ENCODE measurements at regions not wholly inside any gene's neighbourhood (a gene's known extent, or its start where the extent isn't known, plus 50 kb on each side); places are given as distances from the start of the nearest gene placed in this dataset.
"Not testable (repeated sequence)": the region's sequence is repeated elsewhere in the genome, so short reads cannot be mapped to it uniquely, and the experiment has no call there.

DNA sequence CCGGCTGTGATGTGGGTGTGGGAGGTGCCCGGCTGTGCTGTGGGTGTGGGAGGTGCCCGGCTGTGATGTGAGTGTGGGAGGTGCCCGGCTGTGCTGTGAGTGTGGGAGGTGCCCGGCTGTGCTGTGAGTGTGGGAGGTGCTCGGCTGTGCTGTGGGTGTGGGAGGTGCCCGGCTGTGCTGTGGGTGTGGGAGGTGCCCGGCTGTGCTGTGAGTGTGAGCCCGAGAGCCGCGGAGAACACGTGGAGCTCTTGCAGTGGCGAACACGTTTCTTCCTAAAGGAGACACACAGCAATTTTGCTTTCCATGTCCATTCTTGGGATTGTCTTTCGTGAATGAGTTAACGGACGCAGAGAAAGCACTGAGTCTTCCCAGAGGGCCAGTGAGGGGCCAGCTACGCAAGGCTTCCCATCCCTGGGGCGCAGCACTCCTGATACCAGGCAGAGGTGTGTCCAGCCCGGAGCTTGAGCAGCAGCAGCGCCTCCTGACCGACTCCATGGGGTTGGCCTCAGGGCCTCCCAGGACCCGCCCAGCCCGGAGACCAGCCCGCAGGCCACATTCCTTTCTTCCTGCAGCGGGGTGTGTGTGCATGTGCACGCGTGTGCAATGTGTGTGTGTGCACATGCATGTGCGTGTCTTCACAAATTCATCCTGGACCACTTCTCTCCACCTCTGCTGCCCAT lies 245.0 kb upstream of the B3GAT1 start:
- no peak overlapping the region for H3K4me3 ChIP-seq
- 84% methylated on average over 22 of the region's 29 CpGs for WGBS
- no peaks in the 10 kb centered on the region for H3K4me1 ChIP-seq
- intact Hi-C loops (cut with DNase I), result no loop called here
- DNase-seq (ENCODE audit: extremely low spot score), result no peak
- peaks cover 0 to 19% (median 0%) of the 10 kb centered on the region in 4 donors for H3K27me3 ChIP-seq
- no peaks in the 10 kb centered on the region for H3K9me3 ChIP-seq
- H3K27ac ChIP-seq (replicated peaks in 1 of 4), result no peak overlapping the region
- TF ChIP-seq, protein P1, sequence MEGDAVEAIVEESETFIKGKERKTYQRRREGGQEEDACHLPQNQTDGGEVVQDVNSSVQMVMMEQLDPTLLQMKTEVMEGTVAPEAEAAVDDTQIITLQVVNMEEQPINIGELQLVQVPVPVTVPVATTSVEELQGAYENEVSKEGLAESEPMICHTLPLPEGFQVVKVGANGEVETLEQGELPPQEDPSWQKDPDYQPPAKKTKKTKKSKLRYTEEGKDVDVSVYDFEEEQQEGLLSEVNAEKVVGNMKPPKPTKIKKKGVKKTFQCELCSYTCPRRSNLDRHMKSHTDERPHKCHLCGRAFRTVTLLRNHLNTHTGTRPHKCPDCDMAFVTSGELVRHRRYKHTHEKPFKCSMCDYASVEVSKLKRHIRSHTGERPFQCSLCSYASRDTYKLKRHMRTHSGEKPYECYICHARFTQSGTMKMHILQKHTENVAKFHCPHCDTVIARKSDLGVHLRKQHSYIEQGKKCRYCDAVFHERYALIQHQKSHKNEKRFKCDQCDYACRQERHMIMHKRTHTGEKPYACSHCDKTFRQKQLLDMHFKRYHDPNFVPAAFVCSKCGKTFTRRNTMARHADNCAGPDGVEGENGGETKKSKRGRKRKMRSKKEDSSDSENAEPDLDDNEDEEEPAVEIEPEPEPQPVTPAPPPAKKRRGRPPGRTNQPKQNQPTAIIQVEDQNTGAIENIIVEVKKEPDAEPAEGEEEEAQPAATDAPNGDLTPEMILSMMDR (IDR thresholded peaks at IDR 0.05), result no peak
- TF ChIP-seq POLR2A (IDR thresholded peaks at IDR 0.05; ENCODE audit: low read depth), result no peak
- no peaks in the 10 kb centered on the region for H3K36me3 ChIP-seq

DNA sequence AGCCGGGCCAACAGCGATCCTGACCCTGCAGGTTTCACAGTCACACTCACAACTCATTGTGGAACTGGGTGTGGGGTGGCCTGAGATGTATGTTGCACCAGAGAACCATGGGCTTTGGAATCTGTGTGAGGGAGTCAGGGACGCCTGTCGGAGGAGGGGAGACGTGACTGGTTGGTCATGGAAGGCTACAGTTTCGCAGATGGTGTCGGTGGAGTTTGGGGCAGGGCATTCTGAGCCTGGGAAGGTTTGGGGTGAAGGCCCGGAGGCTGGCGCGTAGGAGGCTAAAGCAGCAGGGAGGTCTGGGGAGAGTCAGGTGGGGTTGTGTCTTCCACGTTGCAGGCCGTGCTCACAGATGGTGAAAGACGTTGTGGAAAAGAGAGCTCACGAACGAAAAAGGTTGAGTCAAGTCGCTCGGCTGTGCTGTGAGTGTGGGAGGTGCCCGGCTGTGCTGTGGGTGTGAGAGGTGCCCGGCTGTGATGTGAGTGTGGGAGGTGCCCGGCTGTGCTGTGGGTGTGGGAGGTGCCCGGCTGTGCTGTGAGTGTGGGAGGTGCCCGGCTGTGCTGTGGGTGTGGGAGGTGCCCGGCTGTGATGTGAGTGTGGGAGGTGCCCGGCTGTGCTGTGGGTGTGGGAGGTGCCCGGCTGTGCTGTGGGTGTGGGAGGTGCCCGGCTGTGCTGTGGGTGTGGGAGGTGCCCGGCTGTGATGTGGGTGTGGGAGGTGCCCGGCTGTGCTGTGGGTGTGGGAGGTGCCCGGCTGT lies 244.2 kb upstream of the B3GAT1 start:
- DNase-seq (ENCODE audit: extremely low spot score); H3K4me3 ChIP-seq; H3K36me3 ChIP-seq; intact Hi-C loops (cut with DNase I); H3K4me1 ChIP-seq; H3K27ac ChIP-seq (replicated peaks in 1 of 4); H3K9me3 ChIP-seq: not testable (repeated sequence)
- peaks cover 0 to 19% (median 0%) of the 10 kb centered on the region in 4 donors for H3K27me3 ChIP-seq
- 93% methylated on average over 28 of the region's 29 CpGs for WGBS

DNA sequence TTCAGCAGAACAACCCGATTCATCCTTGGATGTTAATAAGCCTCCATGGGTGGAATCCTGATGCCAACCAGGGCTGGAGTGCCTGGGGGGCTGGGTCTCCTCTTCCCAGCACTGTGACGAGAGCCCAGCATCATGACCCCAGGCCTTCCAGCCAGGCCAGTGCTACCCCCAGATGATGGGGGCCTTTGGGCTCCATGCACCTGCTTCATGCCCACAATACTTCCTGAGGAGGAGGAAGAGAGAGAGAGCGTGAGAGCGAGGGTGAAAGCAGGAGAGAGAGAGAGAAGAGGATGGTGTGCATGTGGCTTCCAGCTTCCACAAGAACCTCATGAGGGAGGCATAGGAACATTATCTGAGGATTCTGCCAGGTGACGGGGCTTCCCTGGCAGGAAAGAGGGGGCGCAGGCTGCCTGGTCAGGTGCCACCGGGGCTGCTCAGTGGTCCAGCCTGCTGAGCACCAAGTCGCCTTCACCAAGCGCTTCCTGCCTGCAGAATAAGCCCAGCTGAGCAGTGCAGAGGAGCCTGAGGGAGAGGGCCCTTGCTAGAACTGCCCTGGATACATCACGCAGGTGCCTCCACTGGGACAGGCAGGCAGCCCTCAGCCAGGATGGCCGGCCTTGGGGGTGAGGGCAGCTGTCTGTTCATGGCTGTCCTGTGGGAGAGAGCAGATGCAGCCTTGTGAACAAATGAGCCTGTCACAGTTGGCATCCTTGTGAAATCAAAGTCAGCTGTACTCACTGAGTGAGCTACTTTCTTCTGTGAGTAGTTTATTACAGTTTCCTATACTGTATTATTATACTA lies 243.3 kb upstream of the B3GAT1 start:
- Histone ChIP-seq H3K4me1 (no peaks in the 10 kb centered on the region), H3K27me3 (peaks cover 0 to 19% (median 0%) of the 10 kb centered on the region in 4 donors), H3K27ac (replicated peaks in 1 of 4) (no peak overlapping the region), H3K4me3 (no peak overlapping the region), H3K9me3 (no peaks in the 10 kb centered on the region), H3K36me3 (no peaks in the 10 kb centered on the region)
- no peak for DNase-seq (ENCODE audit: extremely low spot score)
- WGBS, result 77% methylated on average over 11 of the region's 11 CpGs
- TF ChIP-seq POLR2AphosphoS5 (IDR thresholded peaks at IDR 0.05) (no peak), POLR2A (IDR thresholded peaks at IDR 0.05; ENCODE audit: low read depth) (no peak), EP300 (IDR thresholded peaks at IDR 0.05) (no peak)
- TF ChIP-seq, protein P1 (IDR thresholded peaks at IDR 0.05), result no peak
- intact Hi-C loops (cut with DNase I), result no loop called here

DNA sequence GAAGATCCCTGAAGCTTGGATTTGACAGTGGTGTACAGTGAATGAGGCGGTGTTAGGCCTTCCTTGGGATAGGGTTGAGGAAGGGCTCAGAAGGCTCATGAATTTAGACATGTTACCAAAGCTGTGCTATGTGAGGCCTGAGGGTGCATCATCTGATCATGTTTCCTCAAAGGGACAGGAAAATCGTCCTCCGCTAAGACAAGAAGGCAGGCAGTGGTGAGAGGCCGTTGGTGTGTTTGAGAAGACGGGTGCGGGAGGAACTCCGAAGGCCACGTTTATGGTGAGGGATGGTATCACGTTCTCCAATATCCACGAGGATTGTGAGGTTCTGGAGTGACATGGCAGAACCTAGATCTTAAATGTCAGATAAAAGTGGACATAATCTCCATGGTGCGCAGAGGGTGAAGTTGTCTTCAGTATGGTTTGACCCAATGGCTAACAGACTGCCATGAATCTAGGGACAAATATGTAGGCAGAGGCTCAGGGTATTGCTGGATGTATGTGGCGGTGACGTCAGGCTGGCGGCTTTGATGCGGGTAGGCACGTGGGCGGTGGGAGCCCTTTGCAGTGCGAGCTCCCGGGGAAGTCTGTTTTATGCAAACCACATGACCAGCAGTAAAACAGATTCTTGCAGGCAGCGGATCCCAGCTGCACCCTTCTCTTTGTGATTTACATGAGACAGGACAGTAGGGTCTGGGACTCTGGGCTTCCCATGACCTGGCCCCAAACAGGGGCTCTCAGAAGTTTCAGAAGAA lies 242.3 kb upstream of the B3GAT1 start:
- no peak for TF ChIP-seq POLR2AphosphoS5 (IDR thresholded peaks at IDR 0.05)
- TF ChIP-seq, protein P1 (IDR thresholded peaks at IDR 0.05), result no peak
- TF ChIP-seq EP300 (IDR thresholded peaks at IDR 0.05), result no peak
- no peak for TF ChIP-seq POLR2A (IDR thresholded peaks at IDR 0.05; ENCODE audit: low read depth)
- Histone ChIP-seq H3K4me1 (no peaks in the 10 kb centered on the region), H3K27me3 (peaks cover 0 to 19% (median 0%) of the 10 kb centered on the region in 4 donors), H3K27ac (replicated peaks in 1 of 4) (no peak overlapping the region), H3K4me3 (no peak overlapping the region), H3K9me3 (no peaks in the 10 kb centered on the region), H3K36me3 (no peaks in the 10 kb centered on the region)
- no peak for DNase-seq (ENCODE audit: extremely low spot score)
- intact Hi-C loops (cut with DNase I), result no loop called here
- 84% methylated on average over 20 of the region's 20 CpGs for WGBS

Measured in esophagus muscularis mucosa (tissue), 4 donors.